ENCODE measurements at regions not wholly inside any gene's neighbourhood (a gene's known extent, or its start where the extent isn't known, plus 50 kb on each side); places are given as distances from the start of the nearest gene placed in this dataset.

DNA sequence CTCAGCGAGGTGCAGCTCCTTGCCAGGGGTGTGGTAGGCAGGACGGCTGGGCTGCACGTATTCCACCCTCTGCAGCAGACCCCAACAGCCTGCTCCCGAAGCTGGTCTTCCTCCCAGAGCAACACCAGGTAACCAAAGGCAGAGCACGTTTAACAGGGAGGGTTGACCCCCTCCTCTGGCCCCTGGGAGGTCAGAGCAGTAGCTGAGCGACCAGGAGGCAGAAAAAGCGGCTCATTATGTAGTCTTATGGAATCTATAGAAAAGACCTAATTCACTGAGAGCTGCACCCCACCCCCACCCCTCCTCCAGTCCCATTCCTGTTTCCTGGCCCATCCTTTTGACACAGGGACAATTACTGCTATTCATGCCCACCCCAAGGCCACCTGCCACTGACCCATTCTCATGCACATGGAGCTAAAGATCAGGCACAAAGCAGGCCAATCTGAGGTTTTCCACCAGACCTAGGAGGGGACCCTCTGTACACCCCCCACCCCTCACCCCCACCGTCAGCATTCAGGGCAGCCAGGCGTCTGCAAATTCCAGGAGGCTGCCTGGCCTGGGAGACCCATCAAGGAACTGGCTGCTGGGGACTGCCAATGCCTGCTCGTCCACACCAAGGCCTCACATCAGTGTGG is 60.9 kb upstream of the FZD7 start:
- Mint-ChIP-seq H3K36me3 (no peaks in the 10 kb centered on the region), H3K27ac (no peak overlapping the region), H3K4me3 (no peak overlapping the region), H3K4me1 (no peaks in the 10 kb centered on the region), H3K27me3 (peaks cover 4% of the 10 kb centered on the region), H3K9me3 (no peaks in the 10 kb centered on the region)
- POLR2A ChIA-PET, result no interaction called here
- DNase-seq (no peak), ATAC-seq (ENCODE audit: low read depth) (no peak)

DNA sequence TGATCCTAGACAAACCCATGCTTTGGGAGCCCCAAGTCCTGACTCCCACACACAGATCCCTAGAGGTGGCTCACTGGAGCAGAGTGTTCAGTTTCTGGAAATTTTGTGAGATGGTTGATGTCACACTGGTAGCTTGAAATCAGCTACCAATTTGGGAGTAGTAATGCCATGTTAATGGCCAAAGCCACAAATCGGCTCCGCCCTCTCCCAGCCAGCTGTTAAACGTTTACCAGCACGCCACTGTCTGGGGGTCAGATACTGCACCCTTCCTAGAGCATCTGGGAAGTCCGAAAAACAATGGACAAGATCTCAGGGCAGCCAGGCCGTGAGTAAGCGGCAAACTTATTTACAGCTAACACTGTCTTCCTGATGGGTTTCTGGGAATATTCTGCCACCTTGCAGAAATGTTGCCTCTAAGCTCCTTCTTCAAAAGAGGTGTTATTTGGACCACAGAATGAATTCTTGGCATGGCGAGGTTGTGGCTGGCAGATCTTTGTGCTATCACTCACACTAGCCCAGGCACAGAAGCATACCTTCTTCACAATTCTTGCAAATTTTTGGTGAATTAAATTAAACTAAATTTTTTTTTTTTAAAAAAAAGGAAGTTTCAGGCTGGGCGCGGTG is 60.2 kb upstream of the FZD7 start:
- Mint-ChIP-seq H3K9me3 (no peaks in the 10 kb centered on the region), H3K27ac (no peak overlapping the region), H3K4me1 (no peaks in the 10 kb centered on the region), H3K4me3 (no peak overlapping the region), H3K27me3 (peaks cover 4% of the 10 kb centered on the region), H3K36me3 (no peaks in the 10 kb centered on the region)
- POLR2A ChIA-PET, result no interaction called here
- ATAC-seq (ENCODE audit: low read depth) (no peak), DNase-seq (no peak)

DNA sequence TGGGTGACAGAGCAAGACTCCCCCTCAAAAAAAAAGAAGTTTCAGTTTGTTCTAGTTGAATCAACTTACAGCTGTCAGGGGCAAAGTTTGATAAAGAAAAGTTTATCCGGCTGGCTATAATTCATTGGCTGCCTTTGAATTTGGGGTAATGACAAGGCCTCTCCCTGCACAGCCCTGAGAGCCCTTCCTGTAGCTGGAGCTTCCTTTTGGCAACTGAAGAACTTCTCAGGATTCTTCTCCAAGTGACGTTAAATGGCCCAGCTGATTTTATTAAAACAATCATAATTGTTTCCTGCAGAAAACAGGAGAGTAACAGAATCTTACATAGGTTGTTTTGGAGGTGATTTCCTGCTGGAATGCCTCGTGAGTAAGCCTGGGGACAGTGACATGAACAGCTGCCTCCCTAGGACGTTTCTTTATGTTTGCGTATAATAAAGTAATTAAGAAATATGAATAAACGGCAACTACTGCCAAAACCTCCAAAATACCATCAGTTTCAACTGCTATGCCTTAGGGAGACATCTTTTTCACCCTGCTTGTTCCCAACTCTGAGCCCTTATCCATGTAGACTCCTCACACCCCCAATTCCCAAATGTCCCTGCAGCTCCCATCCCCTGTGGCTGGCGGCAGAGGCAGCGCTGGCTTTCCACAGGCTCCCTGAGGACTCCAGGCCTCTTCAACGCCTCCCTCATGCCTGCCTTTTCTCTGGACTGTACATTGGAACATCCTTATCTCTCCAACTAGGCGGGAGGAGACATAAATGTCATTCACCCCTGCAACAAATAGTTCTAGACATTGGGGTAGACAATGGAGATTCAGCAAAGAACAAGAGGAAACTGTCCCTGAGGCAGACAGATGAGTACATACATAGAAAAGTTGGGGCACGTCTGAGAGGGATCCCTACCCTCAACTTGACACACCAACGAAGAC is 59.2 kb upstream of the FZD7 start:
- H3K4me1 Mint-ChIP-seq, result no peaks in the 10 kb centered on the region
- no peak overlapping the region for H3K4me3 Mint-ChIP-seq
- H3K9me3 Mint-ChIP-seq, result no peaks in the 10 kb centered on the region
- peaks cover 9% of the 10 kb centered on the region for H3K27me3 Mint-ChIP-seq
- POLR2A ChIA-PET, result interaction anchor here (0.6 kb wide), 1 partner anchor 188 kb away, joined by 7 read pairs; no protein-coding TSS in a partner anchor
- H3K36me3 Mint-ChIP-seq, result no peaks in the 10 kb centered on the region
- ATAC-seq (ENCODE audit: low read depth), result no peak
- H3K27ac Mint-ChIP-seq, result no peak overlapping the region
- no peak for DNase-seq

DNA sequence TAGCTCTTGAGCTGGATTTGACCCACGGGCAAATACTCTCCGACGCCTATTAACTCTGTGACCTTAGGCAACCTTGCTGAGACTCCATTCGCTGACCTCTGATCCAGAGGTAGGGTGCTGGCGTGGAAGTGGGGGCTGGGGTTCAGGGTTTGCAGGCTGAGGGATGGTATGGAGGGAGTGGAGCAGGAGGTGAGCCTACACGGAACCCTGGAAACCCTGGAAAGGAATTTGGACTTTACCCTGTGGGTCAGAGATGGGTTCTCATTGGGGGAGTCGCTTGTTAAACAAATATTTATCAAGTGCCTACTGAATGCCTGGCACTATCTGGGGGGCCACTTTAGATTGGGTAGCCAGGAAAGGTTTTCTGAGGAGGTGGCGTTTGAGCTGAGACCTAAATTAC is 58.2 kb upstream of the FZD7 start:
- no peak for ATAC-seq (ENCODE audit: low read depth)
- no peak for DNase-seq
- Mint-ChIP-seq H3K27me3 (peaks cover 9% of the 10 kb centered on the region), H3K36me3 (no peaks in the 10 kb centered on the region), H3K27ac (no peak overlapping the region), H3K4me3 (no peak overlapping the region), H3K4me1 (no peaks in the 10 kb centered on the region), H3K9me3 (no peaks in the 10 kb centered on the region)
- POLR2A ChIA-PET, result interaction anchor here (0.6 kb wide), 1 partner anchor 187 kb away, joined by 7 read pairs; no protein-coding TSS in a partner anchor

DNA sequence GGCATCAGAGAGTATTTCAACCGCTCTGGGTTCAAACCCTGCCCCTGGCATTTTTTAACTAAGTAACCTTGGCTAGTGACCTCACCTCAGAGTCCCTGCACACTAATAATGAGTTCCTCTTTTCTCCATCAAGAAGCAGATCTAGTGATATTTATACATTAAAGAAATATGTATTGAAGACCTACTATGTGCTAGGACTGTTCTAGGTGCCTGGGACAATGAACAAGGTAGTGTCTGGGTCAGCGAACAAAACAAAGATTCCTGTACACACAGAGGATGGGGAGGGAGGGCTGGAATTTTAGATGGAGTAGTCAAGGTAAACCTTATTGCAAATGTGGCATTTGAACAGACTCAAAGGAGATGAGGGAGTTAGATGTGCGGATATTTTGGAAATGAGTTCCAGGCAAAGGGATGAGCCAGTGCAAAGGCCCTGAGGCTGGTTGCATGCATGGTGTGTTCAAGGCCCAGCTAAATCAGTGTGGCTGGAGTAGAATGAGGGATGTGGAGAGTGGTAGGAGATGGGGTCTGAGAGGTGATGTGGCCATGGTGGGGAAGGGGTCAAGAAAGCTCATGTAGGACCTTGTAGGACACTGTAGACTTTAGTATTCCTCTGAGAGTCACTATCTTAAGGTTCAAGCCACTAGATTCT is 57.6 kb upstream of the FZD7 start:
- POLR2A ChIA-PET, result no interaction called here
- Mint-ChIP-seq H3K36me3 (no peaks in the 10 kb centered on the region), H3K4me3 (no peak overlapping the region), H3K27ac (no peak overlapping the region), H3K9me3 (no peaks in the 10 kb centered on the region), H3K4me1 (no peaks in the 10 kb centered on the region), H3K27me3 (peaks cover 9% of the 10 kb centered on the region)
- no peak for ATAC-seq (ENCODE audit: low read depth)
- DNase-seq, result no peak

DNA sequence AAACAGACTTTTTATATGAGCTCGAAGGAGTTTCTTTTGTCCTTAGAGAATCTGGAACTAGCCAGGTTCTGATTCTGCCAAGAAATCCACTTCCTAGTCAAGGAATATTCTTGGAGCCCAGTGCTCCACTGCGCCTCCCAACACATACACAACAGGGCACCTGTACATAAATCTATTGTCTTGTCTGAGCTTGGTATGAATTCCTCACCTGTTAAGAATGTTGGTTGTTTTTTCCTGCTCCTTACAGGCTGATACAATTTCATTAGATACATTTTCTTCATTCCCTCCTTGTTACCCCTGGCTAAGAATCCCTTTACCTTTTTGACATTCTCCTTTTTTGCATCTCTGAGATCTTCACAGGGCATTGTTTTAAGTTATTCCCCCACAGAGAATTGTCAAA is 56.0 kb upstream of the FZD7 start:
- POLR2A ChIA-PET, result no interaction called here
- Mint-ChIP-seq H3K4me1 (no peaks in the 10 kb centered on the region), H3K27me3 (peaks cover 9% of the 10 kb centered on the region), H3K36me3 (no peaks in the 10 kb centered on the region), H3K9me3 (no peaks in the 10 kb centered on the region), H3K4me3 (no peak overlapping the region), H3K27ac (no peak overlapping the region)
- DNase-seq (no peak), ATAC-seq (ENCODE audit: low read depth) (no peak)

- DNase-seq, result no peak
- Mint-ChIP-seq H3K4me1 (no peaks in the 10 kb centered on the region), H3K27me3 (peaks cover 9% of the 10 kb centered on the region), H3K4me3 (no peak overlapping the region), H3K9me3 (no peaks in the 10 kb centered on the region), H3K36me3 (no peaks in the 10 kb centered on the region), H3K27ac (no peak overlapping the region)
- POLR2A ChIA-PET, result no interaction called here
- ATAC-seq (ENCODE audit: low read depth), result no peak
These were observed 55.3 kb upstream of the FZD7 start for GRCh38 chr2:201978333-201978732.

GRCh38 chr2:201978986-201979385 is 54.7 kb upstream of the FZD7 start:
- Mint-ChIP-seq H3K4me1 (no peaks in the 10 kb centered on the region), H3K27me3 (peaks cover 9% of the 10 kb centered on the region), H3K4me3 (no peak overlapping the region), H3K9me3 (no peaks in the 10 kb centered on the region), H3K27ac (no peak overlapping the region), H3K36me3 (no peaks in the 10 kb centered on the region)
- POLR2A ChIA-PET, result no interaction called here
- DNase-seq (no peak), ATAC-seq (ENCODE audit: low read depth) (no peak)

- POLR2A ChIA-PET, result no interaction called here
These were observed 53.2 kb upstream of the FZD7 start for GRCh38 chr2:201980389-201980821.

GRCh38 chr2:201980946-201981345 is 52.7 kb upstream of the FZD7 start:
- Mint-ChIP-seq H3K36me3 (no peaks in the 10 kb centered on the region), H3K27me3 (peaks cover 9% of the 10 kb centered on the region), H3K27ac (no peak overlapping the region), H3K4me3 (no peak overlapping the region), H3K4me1 (peaks cover 3% of the 10 kb centered on the region), H3K9me3 (no peaks in the 10 kb centered on the region)
- DNase-seq, result no peak
- ATAC-seq (ENCODE audit: low read depth), result no peak
- POLR2A ChIA-PET, result no interaction called here

More at GRCh38 chr2:201980389-201980821, 53.2 kb upstream of the FZD7 start:
- H3K36me3 Mint-ChIP-seq, result no peaks in the 10 kb centered on the region
- no peak for ATAC-seq (ENCODE audit: low read depth)
- no peak for DNase-seq
- H3K4me1 Mint-ChIP-seq, result peaks cover 2% of the 10 kb centered on the region
- no peak overlapping the region for H3K4me3 Mint-ChIP-seq
- H3K27me3 Mint-ChIP-seq, result peaks cover 9% of the 10 kb centered on the region
- no peaks in the 10 kb centered on the region for H3K9me3 Mint-ChIP-seq
- no peak overlapping the region for H3K27ac Mint-ChIP-seq

GRCh38 chr2:201983174-201983573 is 50.5 kb upstream of the FZD7 start:
- H3K9me3 Mint-ChIP-seq, result no peaks in the 10 kb centered on the region
- DNase-seq (no peak), ATAC-seq (ENCODE audit: low read depth) (no peak)
- no peak overlapping the region for H3K4me3 Mint-ChIP-seq
- no peak overlapping the region for H3K27ac Mint-ChIP-seq
- no peaks in the 10 kb centered on the region for H3K36me3 Mint-ChIP-seq
- peaks cover 6% of the 10 kb centered on the region for H3K4me1 Mint-ChIP-seq
- POLR2A ChIA-PET, result no interaction called here
- peaks cover 6% of the 10 kb centered on the region for H3K27me3 Mint-ChIP-seq

- POLR2A ChIA-PET, result no interaction called here
- Mint-ChIP-seq H3K4me3 (no peak overlapping the region), H3K9me3 (no peaks in the 10 kb centered on the region), H3K27me3 (peaks cover 6% of the 10 kb centered on the region), H3K27ac (no peak overlapping the region), H3K4me1 (peaks cover 6% of the 10 kb centered on the region), H3K36me3 (no peaks in the 10 kb centered on the region)
- DNase-seq, result no peak
- ATAC-seq (ENCODE audit: low read depth), result no peak
These were observed 49.9 kb upstream of the FZD7 start for GRCh38 chr2:201983800-201984199.

All from activated naive CD8-positive, alpha-beta T cell treated with anti-CD3 and anti-CD28 coated beads, Interleukin-2, amount 10 ng/mL, durations not matched to agents 7 days and 5 days (primary cell).